ENCODE measurements at regions not wholly inside any gene's neighbourhood (a gene's known extent, or its start where the extent isn't known, plus 50 kb on each side); places are given as distances from the start of the nearest gene placed in this dataset.
A peak's percentile ranks its signal among the peaks of the same experiment; 100 is the strongest.

DNA sequence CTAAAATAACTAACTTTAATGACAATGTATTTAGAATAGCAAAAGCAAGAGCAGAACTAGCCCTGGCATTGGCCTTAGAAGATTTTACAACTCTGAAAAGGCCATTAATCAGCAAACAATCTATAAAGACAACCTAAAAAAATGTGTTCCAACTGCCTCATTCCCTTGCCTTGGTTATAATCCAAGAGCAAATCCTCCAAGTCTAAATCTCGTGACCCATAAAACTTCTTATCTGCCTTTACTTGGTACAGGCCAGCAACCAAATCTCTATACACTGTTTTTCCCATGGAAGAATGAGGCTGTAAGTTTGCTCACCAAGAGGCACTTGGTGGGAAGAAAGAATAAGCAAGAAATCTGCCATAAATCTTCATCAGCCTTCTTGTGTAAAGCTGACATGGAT, 175.3 kb upstream of the MID1 start:
- no peak overlapping the region for H3K4me3 ChIP-seq
- no peaks in the 10 kb centered on the region for H3K36me3 ChIP-seq
- intact Hi-C loops (cut with DNase I) = no loop called here
- peak overlapping the region; percentile 61 to 63 for H3K27ac ChIP-seq
- TF ChIP-seq, protein P1, sequence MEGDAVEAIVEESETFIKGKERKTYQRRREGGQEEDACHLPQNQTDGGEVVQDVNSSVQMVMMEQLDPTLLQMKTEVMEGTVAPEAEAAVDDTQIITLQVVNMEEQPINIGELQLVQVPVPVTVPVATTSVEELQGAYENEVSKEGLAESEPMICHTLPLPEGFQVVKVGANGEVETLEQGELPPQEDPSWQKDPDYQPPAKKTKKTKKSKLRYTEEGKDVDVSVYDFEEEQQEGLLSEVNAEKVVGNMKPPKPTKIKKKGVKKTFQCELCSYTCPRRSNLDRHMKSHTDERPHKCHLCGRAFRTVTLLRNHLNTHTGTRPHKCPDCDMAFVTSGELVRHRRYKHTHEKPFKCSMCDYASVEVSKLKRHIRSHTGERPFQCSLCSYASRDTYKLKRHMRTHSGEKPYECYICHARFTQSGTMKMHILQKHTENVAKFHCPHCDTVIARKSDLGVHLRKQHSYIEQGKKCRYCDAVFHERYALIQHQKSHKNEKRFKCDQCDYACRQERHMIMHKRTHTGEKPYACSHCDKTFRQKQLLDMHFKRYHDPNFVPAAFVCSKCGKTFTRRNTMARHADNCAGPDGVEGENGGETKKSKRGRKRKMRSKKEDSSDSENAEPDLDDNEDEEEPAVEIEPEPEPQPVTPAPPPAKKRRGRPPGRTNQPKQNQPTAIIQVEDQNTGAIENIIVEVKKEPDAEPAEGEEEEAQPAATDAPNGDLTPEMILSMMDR (IDR thresholded peaks at IDR 0.05) = no peak
- H3K9me3 ChIP-seq = no peaks in the 10 kb centered on the region
- DNase-seq (ENCODE audit: low spot score in 2 of 2) = no peak
- no peaks in the 10 kb centered on the region for H3K27me3 ChIP-seq
- H3K4me1 ChIP-seq = no peaks in the 10 kb centered on the region

DNA sequence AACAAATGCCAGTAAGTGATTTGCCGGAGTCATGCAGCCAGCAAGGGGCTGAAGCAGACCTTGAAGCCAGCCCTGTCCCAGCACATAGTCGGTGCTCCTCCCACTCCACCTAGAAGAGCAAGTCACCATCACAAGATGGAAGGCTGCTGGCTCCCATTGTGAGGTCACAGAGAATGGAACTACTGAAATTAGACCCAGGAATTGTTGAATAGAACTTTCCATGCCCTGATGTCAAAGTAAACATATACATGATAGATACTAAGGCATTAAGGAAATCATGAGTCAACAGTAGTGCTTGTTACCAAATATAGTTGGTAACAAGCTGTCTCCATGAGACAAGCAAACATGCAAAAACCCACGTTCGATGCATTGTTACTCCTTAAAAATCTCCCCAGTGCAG, 177.1 kb upstream of the MID1 start:
- Histone ChIP-seq H3K4me3 (no peak overlapping the region), H3K36me3 (no peaks in the 10 kb centered on the region), H3K9me3 (no peaks in the 10 kb centered on the region), H3K27me3 (no peaks in the 10 kb centered on the region), H3K27ac (peak overlapping the region in 1 of 2 donors; percentile 50), H3K4me1 (no peaks in the 10 kb centered on the region)
- intact Hi-C loops (cut with DNase I) = no loop called here
- TF ChIP-seq, protein P1 (IDR thresholded peaks at IDR 0.05) = no peak
- no peak for DNase-seq (ENCODE audit: low spot score in 2 of 2)

DNA sequence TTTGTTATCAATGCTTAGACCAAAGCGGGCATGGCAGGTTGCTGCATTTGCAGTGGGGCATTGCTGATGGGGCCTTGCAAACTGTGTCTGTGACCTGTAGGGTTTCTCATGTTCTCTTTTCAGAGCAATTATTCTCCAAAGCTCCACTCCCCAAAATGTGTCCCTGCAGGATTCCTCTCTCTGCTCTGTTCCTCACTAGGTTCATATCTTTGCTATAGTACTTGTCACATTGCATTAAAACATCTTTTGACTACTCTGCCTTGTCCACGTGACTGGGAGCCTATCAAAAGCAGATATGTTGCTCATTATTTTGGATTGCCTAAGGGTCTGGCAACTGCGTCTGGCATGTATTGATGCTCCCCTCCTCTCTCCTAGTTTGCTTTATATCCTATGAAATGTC, 177.7 kb upstream of the MID1 start:
- Histone ChIP-seq H3K27me3 (no peaks in the 10 kb centered on the region), H3K4me1 (no peaks in the 10 kb centered on the region), H3K9me3 (no peaks in the 10 kb centered on the region), H3K36me3 (no peaks in the 10 kb centered on the region), H3K4me3 (no peak overlapping the region), H3K27ac (peak overlapping the region in 1 of 2 donors; percentile 50)
- intact Hi-C loops (cut with DNase I) = no loop called here
- no peak for DNase-seq (ENCODE audit: low spot score in 2 of 2)
- TF ChIP-seq, protein P1 (IDR thresholded peaks at IDR 0.05) = no peak

DNA sequence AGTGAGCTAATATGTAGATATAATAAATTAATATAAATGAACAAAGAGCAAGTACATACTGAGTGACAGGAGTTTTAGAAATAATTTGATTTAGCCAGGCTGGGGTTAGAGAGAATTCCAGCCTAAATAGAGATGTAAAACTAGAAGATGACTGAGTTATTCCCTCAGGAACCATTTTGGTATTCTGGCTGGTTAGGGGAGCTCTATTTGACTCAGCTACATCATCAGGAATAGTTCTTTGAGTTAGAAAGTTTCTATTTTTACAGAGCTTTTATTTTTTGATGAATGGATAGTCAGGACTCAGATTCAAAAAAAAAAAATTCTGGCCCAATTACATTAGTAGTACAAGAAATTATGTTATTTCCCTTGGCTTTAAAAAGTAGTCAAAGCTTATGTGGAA, 180.4 kb upstream of the MID1 start:
- DNase-seq (ENCODE audit: low spot score in 2 of 2) = no peak
- Histone ChIP-seq H3K36me3 (no peaks in the 10 kb centered on the region), H3K4me3 (no peak overlapping the region), H3K9me3 (no peaks in the 10 kb centered on the region), H3K27me3 (no peaks in the 10 kb centered on the region), H3K27ac (peak overlapping the region; percentile 64 to 65), H3K4me1 (no peaks in the 10 kb centered on the region)
- TF ChIP-seq, protein P1 (IDR thresholded peaks at IDR 0.05) = no peak
- intact Hi-C loops (cut with DNase I) = no loop called here

DNA sequence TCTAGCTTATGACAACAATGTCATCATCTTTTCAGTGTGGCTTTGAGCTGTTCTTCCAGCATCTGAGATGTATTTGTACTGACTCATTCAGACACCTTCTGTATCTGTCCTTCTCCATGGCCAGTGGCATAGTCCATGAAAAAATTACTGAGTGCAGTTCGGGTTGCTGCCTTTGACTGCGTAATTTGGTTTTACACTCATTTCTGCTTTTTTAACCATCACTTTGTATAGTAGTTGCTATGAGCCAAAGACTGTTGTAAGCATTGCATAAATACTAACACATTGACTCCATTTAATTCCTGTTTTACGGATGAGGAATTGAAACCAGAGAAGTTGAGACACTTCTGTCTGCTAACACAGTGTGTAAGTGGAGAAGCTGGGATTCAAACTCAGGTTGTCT, 190.7 kb upstream of the MID1 start:
- H3K27me3 ChIP-seq = no peaks in the 10 kb centered on the region
- TF ChIP-seq, protein P1 (IDR thresholded peaks at IDR 0.05) = no peak
- no peak overlapping the region for H3K4me3 ChIP-seq
- H3K27ac ChIP-seq = no peak overlapping the region
- no peaks in the 10 kb centered on the region for H3K4me1 ChIP-seq
- no peaks in the 10 kb centered on the region for H3K9me3 ChIP-seq
- intact Hi-C loops (cut with DNase I) = no loop called here
- no peak for DNase-seq (ENCODE audit: low spot score in 2 of 2)
- no peaks in the 10 kb centered on the region for H3K36me3 ChIP-seq

DNA sequence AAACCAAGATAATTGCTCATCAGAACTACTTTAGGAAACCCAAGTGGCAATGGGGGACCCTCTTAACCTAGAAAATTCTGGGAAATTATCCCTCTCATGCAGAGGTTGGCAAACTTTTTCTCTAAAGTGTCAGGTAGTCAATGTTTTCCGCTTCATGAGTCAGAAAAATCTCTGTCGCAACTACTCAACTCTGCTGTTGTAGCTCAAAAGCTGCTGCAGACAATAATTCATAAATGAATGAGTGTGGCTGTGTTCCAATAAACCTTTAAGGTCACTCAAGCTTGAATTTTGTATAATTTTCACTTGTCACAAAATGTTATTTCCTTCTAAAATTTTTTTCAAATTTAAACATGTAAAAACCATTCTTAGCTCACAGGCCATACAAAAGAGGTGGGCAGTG, 193.4 kb upstream of the MID1 start:
- DNase-seq (ENCODE audit: low spot score in 2 of 2) = no peak
- TF ChIP-seq, protein P1 (IDR thresholded peaks at IDR 0.05) = no peak
- intact Hi-C loops (cut with DNase I) = no loop called here
- no peaks in the 10 kb centered on the region for H3K27me3 ChIP-seq
- no peak overlapping the region for H3K4me3 ChIP-seq
- H3K36me3 ChIP-seq = no peaks in the 10 kb centered on the region
- H3K9me3 ChIP-seq = no peaks in the 10 kb centered on the region
- H3K4me1 ChIP-seq = no peaks in the 10 kb centered on the region
- H3K27ac ChIP-seq = no peak overlapping the region

Measured in ascending aorta (tissue), 2 donors.